Breast epithelium (tissue), 3 donors: ENCODE measurements at regions not wholly inside any gene's neighbourhood (a gene's known extent, or its start where the extent isn't known, plus 50 kb on each side); places are given as distances from the start of the nearest gene placed in this dataset.

Source experiments
- CTCF ChIP-seq, 3 donors: fragments of 450-650 bp; IDR thresholded peaks; one replicate each; pipeline ENCODE4 v1.5.1; 2016 to 2017; ENCODE audit warnings: antibody characterized with exemption in 3 of 3, mild to moderate bottlenecking in 3 of 3, moderate library complexity in 3 of 3
- POLR2A ChIP-seq: fragments of 450-650 bp; IDR thresholded peaks from one replicate; pipeline ENCODE4 v1.6.1; 2016; ENCODE audit warnings: antibody characterized with exemption, mild to moderate bottlenecking, moderate library complexity
- POLR2AphosphoS5 ChIP-seq, 3 donors: sonication (generic); formaldehyde crosslinking; IDR thresholded peaks; one replicate each; pipeline ENCODE4 v1.6.1; 2017; ENCODE audit warnings: antibody characterized with exemption in 3 of 3

GRCh38 chr3:154486949-154487348 is 57.0 kb upstream of the GPR149 start:
- TF ChIP-seq POLR2A (no peak), CTCF (IDR thresholded peaks at IDR 0.05) (no peak), POLR2AphosphoS5 (IDR thresholded peaks at IDR 0.05) (no peak)
